ENCODE measurements at regions not wholly inside any gene's neighbourhood (a gene's known extent, or its start where the extent isn't known, plus 50 kb on each side); places are given as distances from the start of the nearest gene placed in this dataset.
"Not testable (repeated sequence)": the region's sequence is repeated elsewhere in the genome, so short reads cannot be mapped to it uniquely, and the experiment has no call there.

GRCh38 chr12:87556985-87557384 lies 472.2 kb downstream of the C12orf50 start:
- intact Hi-C loops (cut with DNase I), result no loop called here
- 68 to 79% (median 74%) methylated on average over 5 of the region's 5 CpGs for WGBS, 4 donors

GRCh38 chr12:87531213-87531612 lies 498.0 kb downstream of the C12orf50 start:
- H3K27me3 ChIP-seq; intact Hi-C loops (cut with DNase I); H3K36me3 ChIP-seq (replicated peaks in 1 of 2); H3K27ac ChIP-seq; H3K9me3 ChIP-seq (replicated peaks in 1 of 3); DNase-seq; H3K4me3 ChIP-seq; H3K4me1 ChIP-seq (replicated peaks in 1 of 2): not testable (repeated sequence)
- 69 to 93% (median 82%) methylated on average over 4 to 5 of the region's 5 CpGs for WGBS, 4 donors

More at GRCh38 chr12:87556985-87557384, 472.2 kb downstream of the C12orf50 start:
- H3K4me3 ChIP-seq, result no peak overlapping the region
- no peaks in the 10 kb centered on the region for H3K9me3 ChIP-seq (replicated peaks in 1 of 3)
- no peaks in the 10 kb centered on the region for H3K4me1 ChIP-seq (replicated peaks in 1 of 2)
- TF ChIP-seq CTCF (IDR thresholded peaks at IDR 0.05) (no peak), POLR2A (IDR thresholded peaks at IDR 0.05) (no peak)
- no peak for DNase-seq
- no peaks in the 10 kb centered on the region for H3K27me3 ChIP-seq
- H3K27ac ChIP-seq, result no peak overlapping the region
- H3K36me3 ChIP-seq (replicated peaks in 1 of 2), result no peaks in the 10 kb centered on the region

GRCh38 chr12:87529413-87529812 lies 499.8 kb downstream of the C12orf50 start:
- Histone ChIP-seq H3K4me3 (no peak overlapping the region), H3K27ac (no peak overlapping the region), H3K4me1 (replicated peaks in 1 of 2) (no peaks in the 10 kb centered on the region), H3K36me3 (replicated peaks in 1 of 2) (no peaks in the 10 kb centered on the region), H3K9me3 (replicated peaks in 1 of 3) (no peaks in the 10 kb centered on the region), H3K27me3 (no peaks in the 10 kb centered on the region)
- DNase-seq, result no peak
- TF ChIP-seq POLR2A (IDR thresholded peaks at IDR 0.05) (no peak), CTCF (IDR thresholded peaks at IDR 0.05) (no peak)
- intact Hi-C loops (cut with DNase I), result no loop called here
- WGBS, 4 donors, result 74 to 100% (median 89%) methylated on average over 1 of the region's 1 CpG

- Histone ChIP-seq H3K4me3 (no peak overlapping the region), H3K9me3 (replicated peaks in 1 of 3) (no peaks in the 10 kb centered on the region), H3K36me3 (replicated peaks in 1 of 2) (no peaks in the 10 kb centered on the region), H3K27me3 (no peaks in the 10 kb centered on the region), H3K4me1 (replicated peaks in 1 of 2) (no peaks in the 10 kb centered on the region), H3K27ac (no peak overlapping the region)
- TF ChIP-seq POLR2A (IDR thresholded peaks at IDR 0.05) (no peak), CTCF (IDR thresholded peaks at IDR 0.05) (no peak)
- intact Hi-C loops (cut with DNase I), result no loop called here
- WGBS, 4 donors, result 79 to 95% (median 83%) methylated on average over 2 of the region's 2 CpGs
- DNase-seq, result no peak
Measured at GRCh38 chr12:87520968-87521367, 508.2 kb downstream of the C12orf50 start.

GRCh38 chr12:87518481-87518880 lies 510.7 kb downstream of the C12orf50 start:
- TF ChIP-seq CTCF (IDR thresholded peaks at IDR 0.05) (no peak), POLR2A (IDR thresholded peaks at IDR 0.05) (no peak)
- H3K27ac ChIP-seq, result no peak overlapping the region
- 56 to 79% (median 70%) methylated on average over 1 of the region's 1 CpG for WGBS, 4 donors
- no peaks in the 10 kb centered on the region for H3K36me3 ChIP-seq (replicated peaks in 1 of 2)
- no peak for DNase-seq
- no peaks in the 10 kb centered on the region for H3K4me1 ChIP-seq (replicated peaks in 1 of 2)
- H3K27me3 ChIP-seq, result no peaks in the 10 kb centered on the region
- H3K9me3 ChIP-seq (replicated peaks in 1 of 3), result no peaks in the 10 kb centered on the region
- intact Hi-C loops (cut with DNase I), result no loop called here
- H3K4me3 ChIP-seq, result no peak overlapping the region
